ENCODE measurements at regions not wholly inside any gene's neighbourhood (a gene's known extent, or its start where the extent isn't known, plus 50 kb on each side); places are given as distances from the start of the nearest gene placed in this dataset.

GRCh38 chr5:89988129-89988810, 421.3 kb downstream of the CETN3 start:
- no peak overlapping the region for H3K4me3 ChIP-seq
- H3K9me3 ChIP-seq, result no peaks in the 10 kb centered on the region
- ATAC-seq (no peak), DNase-seq (no peak)
- H3K27me3 ChIP-seq, result no peaks in the 10 kb centered on the region
- no peak overlapping the region for H3K27ac ChIP-seq
- WGBS (ENCODE audit: insufficient coverage, low coverage, low lambda C conversion rate, missing lambda C conversion rate), result 53% methylated on average over 5 of the region's 5 CpGs
- no peaks in the 10 kb centered on the region for H3K4me1 ChIP-seq
- no peak for TF ChIP-seq POLR2A (IDR thresholded peaks at IDR 0.05)
- TF ChIP-seq CTCF (IDR thresholded peaks at IDR 0.05), result no peak
- H3K36me3 ChIP-seq, result no peaks in the 10 kb centered on the region
- intact Hi-C loops (cut with DNase I), result no loop called here

GRCh38 chr5:89983216-89983615, 426.3 kb downstream of the CETN3 start:
- WGBS (ENCODE audit: insufficient coverage, low coverage, low lambda C conversion rate, missing lambda C conversion rate), result 46% methylated on average over 5 of the region's 5 CpGs
- intact Hi-C loops (cut with DNase I), result no loop called here
- Histone ChIP-seq H3K9me3 (no peaks in the 10 kb centered on the region), H3K27ac (no peak overlapping the region), H3K4me3 (no peak overlapping the region), H3K27me3 (no peaks in the 10 kb centered on the region), H3K36me3 (no peaks in the 10 kb centered on the region), H3K4me1 (no peaks in the 10 kb centered on the region)
- TF ChIP-seq CTCF (IDR thresholded peaks at IDR 0.05) (no peak), POLR2A (IDR thresholded peaks at IDR 0.05) (no peak)
- ATAC-seq, result peak in 1 of 4 donors; percentile 22
- no peak for DNase-seq

- no peak for DNase-seq
- intact Hi-C loops (cut with DNase I), result no loop called here
- no peak overlapping the region for H3K4me3 ChIP-seq
- no peak overlapping the region for H3K27ac ChIP-seq
- ATAC-seq, result no peak
- 38% methylated on average over 6 of the region's 6 CpGs for WGBS (ENCODE audit: insufficient coverage, low coverage, low lambda C conversion rate, missing lambda C conversion rate)
- H3K9me3 ChIP-seq, result no peaks in the 10 kb centered on the region
- H3K4me1 ChIP-seq, result no peaks in the 10 kb centered on the region
- no peaks in the 10 kb centered on the region for H3K27me3 ChIP-seq
- no peaks in the 10 kb centered on the region for H3K36me3 ChIP-seq
- TF ChIP-seq POLR2A (IDR thresholded peaks at IDR 0.05) (no peak), CTCF (IDR thresholded peaks at IDR 0.05) (no peak)
Measured at GRCh38 chr5:89981878-89982773, 427.4 kb downstream of the CETN3 start.

- 41% methylated on average over 2 of the region's 2 CpGs for WGBS (ENCODE audit: insufficient coverage, low coverage, low lambda C conversion rate, missing lambda C conversion rate)
- no peak for TF ChIP-seq CTCF (IDR thresholded peaks at IDR 0.05)
- TF ChIP-seq POLR2A (IDR thresholded peaks at IDR 0.05), result no peak
- H3K4me3 ChIP-seq, result no peak overlapping the region
- no peaks in the 10 kb centered on the region for H3K9me3 ChIP-seq
- ATAC-seq, result no peak
- intact Hi-C loops (cut with DNase I), result no loop called here
- DNase-seq, result no peak
- no peak overlapping the region for H3K27ac ChIP-seq
- no peaks in the 10 kb centered on the region for H3K36me3 ChIP-seq
- no peaks in the 10 kb centered on the region for H3K4me1 ChIP-seq
- H3K27me3 ChIP-seq, result no peaks in the 10 kb centered on the region
Measured at GRCh38 chr5:89981021-89981420, 428.5 kb downstream of the CETN3 start.
